ENCODE measurements at regions not wholly inside any gene's neighbourhood (a gene's known extent, or its start where the extent isn't known, plus 50 kb on each side); places are given as distances from the start of the nearest gene placed in this dataset.
A peak's percentile ranks its signal among the peaks of the same experiment; 100 is the strongest.

- ChIA-PET SMC1A (ENCODE audit: uncharacterized antibody, unreplicated experiment) (no interaction called here), RAD21 (ENCODE audit: unreplicated experiment) (no interaction called here), POLR2A (no interaction called here), CTCF (no interaction called here)
- no peak for DNase-seq (ENCODE audit: low read depth, low spot score)
- no peaks in the 10 kb centered on the region for H3K27me3 ChIP-seq (replicated peaks in 1 of 2; ENCODE audit: control insufficient read depth in 2 of 2, insufficient read depth in 2 of 2, low read length in 1 of 2)
- H2AFZ ChIP-seq (ENCODE audit: control insufficient read depth, low read depth, low read length), result no peak overlapping the region
- ATAC-seq, result no peak
- H3K36me3 ChIP-seq (ENCODE audit: control insufficient read depth in 2 of 2, insufficient read depth in 2 of 2, low read length in 1 of 2), result no peaks in the 10 kb centered on the region
- TF ChIP-seq DPF2 (IDR thresholded peaks at IDR 0.05), result no peak
- TF ChIP-seq PBX3 (IDR thresholded peaks at IDR 0.05; ENCODE audit: insufficient replicate concordance, low read depth, low read length), result no peak
- no peak for TF ChIP-seq YY1 (IDR thresholded peaks at IDR 0.05; ENCODE audit: low read depth, low read length)
- TF ChIP-seq NFXL1 (IDR thresholded peaks at IDR 0.05; ENCODE audit: borderline replicate concordance), result no peak
- TF ChIP-seq ESRRA (IDR thresholded peaks at IDR 0.05; ENCODE audit: low read length), result no peak
- no peak overlapping the region for H3K4me2 ChIP-seq (ENCODE audit: control insufficient read depth, insufficient read depth)
- no peak overlapping the region for H3K27ac ChIP-seq (ENCODE audit: control insufficient read depth, insufficient read depth)
- H3K9ac ChIP-seq (ENCODE audit: control insufficient read depth, insufficient read depth, low read length), result no peak overlapping the region
- H4K20me1 ChIP-seq (ENCODE audit: control insufficient read depth, insufficient read depth), result no peaks in the 10 kb centered on the region
- no peaks in the 10 kb centered on the region; the same call in 1 of the 3 replicates for H3K9me3 ChIP-seq (replicated peaks; ENCODE audit: control insufficient read depth, insufficient read depth, low read length)
- intact Hi-C loops (cut with micrococcal nuclease; ENCODE audit: unreplicated experiment), result no loop called here
- in situ Hi-C loops (cut with MboI), result no loop called here
- no peaks in the 10 kb centered on the region for H3K79me2 ChIP-seq (ENCODE audit: control insufficient read depth, insufficient read depth, low read length)
- H3K4me3 ChIP-seq, result no peak overlapping the region
- H3K4me1 ChIP-seq (ENCODE audit: control insufficient read depth, insufficient read depth, low read length), result no peaks in the 10 kb centered on the region
- no TSS peak for BruUV-seq (replicated peaks)
- FAIRE-seq, result no peak
- WGBS (ENCODE audit: insufficient coverage, insufficient replicate concordance, low lambda C conversion rate, missing lambda C conversion rate), result 79% methylated on average over 17 of the region's 17 CpGs
Observed at GRCh38 chr5:178793696-178794095, 63.2 kb upstream of the ZNF354A start.

GRCh38 chr5:178793151-178793550 lies 62.7 kb upstream of the ZNF354A start:
- BruUV-seq (replicated peaks), result no TSS peak
- no peaks in the 10 kb centered on the region for H3K79me2 ChIP-seq (ENCODE audit: control insufficient read depth, insufficient read depth, low read length)
- FAIRE-seq (no peak), DNase-seq (ENCODE audit: low read depth, low spot score) (no peak), ATAC-seq (no peak)
- TF ChIP-seq CTCF (IDR thresholded peaks at IDR 0.05 in 2 of 3, conservative IDR thresholded peaks at IDR 0.05 in 1 of 3; ENCODE audit: control insufficient read depth in 2 of 3, extremely low read depth in 1 of 3, insufficient read depth in 1 of 3, low read depth in 3 of 3, low read length in 3 of 3) (peak in 2 of 3 experiments; percentile 15 to 24; a peak in 3 of 6 replicates), ZBTB33 (IDR thresholded peaks at IDR 0.05) (no peak), HDAC2 (IDR thresholded peaks at IDR 0.05) (no peak), POLR2AphosphoS2 (IDR thresholded peaks at IDR 0.05; ENCODE audit: low read depth, low read length) (no peak)
- ChIA-PET CTCF (no interaction called here), POLR2A (no interaction called here), RAD21 (ENCODE audit: unreplicated experiment) (no interaction called here), SMC1A (ENCODE audit: uncharacterized antibody, unreplicated experiment) (no interaction called here)
- H3K9me3 ChIP-seq (replicated peaks; ENCODE audit: control insufficient read depth, insufficient read depth, low read length), result no peaks in the 10 kb centered on the region; the same call in 1 of the 3 replicates
- H3K27me3 ChIP-seq (replicated peaks in 1 of 2; ENCODE audit: control insufficient read depth in 2 of 2, insufficient read depth in 2 of 2, low read length in 1 of 2), result no peaks in the 10 kb centered on the region
- no peaks in the 10 kb centered on the region for H4K20me1 ChIP-seq (ENCODE audit: control insufficient read depth, insufficient read depth)
- intact Hi-C loops (cut with micrococcal nuclease; ENCODE audit: unreplicated experiment), result no loop called here
- H3K9ac ChIP-seq (ENCODE audit: control insufficient read depth, insufficient read depth, low read length), result no peak overlapping the region
- H3K27ac ChIP-seq (ENCODE audit: control insufficient read depth, insufficient read depth), result no peak overlapping the region
- no peaks in the 10 kb centered on the region for H3K4me1 ChIP-seq (ENCODE audit: control insufficient read depth, insufficient read depth, low read length)
- no peak overlapping the region for H3K4me2 ChIP-seq (ENCODE audit: control insufficient read depth, insufficient read depth)
- no peak overlapping the region for H2AFZ ChIP-seq (ENCODE audit: control insufficient read depth, low read depth, low read length)
- H3K36me3 ChIP-seq (ENCODE audit: control insufficient read depth in 2 of 2, insufficient read depth in 2 of 2, low read length in 1 of 2), result no peaks in the 10 kb centered on the region
- 57% methylated on average over 12 of the region's 12 CpGs for WGBS (ENCODE audit: insufficient coverage, insufficient replicate concordance, low lambda C conversion rate, missing lambda C conversion rate)
- in situ Hi-C loops (cut with MboI), result no loop called here
- no peak overlapping the region for H3K4me3 ChIP-seq

Data from GM12878 (cell line).